OCI-LY1 (cell line): ENCODE measurements at regions not wholly inside any gene's neighbourhood (a gene's known extent, or its start where the extent isn't known, plus 50 kb on each side); places are given as distances from the start of the nearest gene placed in this dataset.

ENCODE experiments used
- EZH2 ChIP-seq: fragments of 200-600 bp; sonication (generic), shearing (Covaris generic); IDR thresholded peaks from 2 replicates; pipeline ENCODE4 v1.8.0; 2017; ENCODE audit warnings: borderline replicate concordance, mixed run types, mild to moderate bottlenecking, antibody characterized with exemption, low read length, moderate library complexity, mixed read lengths
- TF ChIP-seq, protein P1 (sequence below): fragments of 200-600 bp; sonication (generic), shearing (Covaris generic); IDR thresholded peaks from 2 replicates; pipeline ENCODE4 v1.5.1; 2017; ENCODE audit warnings: mild to moderate bottlenecking, antibody characterized with exemption, low read length, moderate library complexity, mixed read lengths

- TF ChIP-seq, protein P1, sequence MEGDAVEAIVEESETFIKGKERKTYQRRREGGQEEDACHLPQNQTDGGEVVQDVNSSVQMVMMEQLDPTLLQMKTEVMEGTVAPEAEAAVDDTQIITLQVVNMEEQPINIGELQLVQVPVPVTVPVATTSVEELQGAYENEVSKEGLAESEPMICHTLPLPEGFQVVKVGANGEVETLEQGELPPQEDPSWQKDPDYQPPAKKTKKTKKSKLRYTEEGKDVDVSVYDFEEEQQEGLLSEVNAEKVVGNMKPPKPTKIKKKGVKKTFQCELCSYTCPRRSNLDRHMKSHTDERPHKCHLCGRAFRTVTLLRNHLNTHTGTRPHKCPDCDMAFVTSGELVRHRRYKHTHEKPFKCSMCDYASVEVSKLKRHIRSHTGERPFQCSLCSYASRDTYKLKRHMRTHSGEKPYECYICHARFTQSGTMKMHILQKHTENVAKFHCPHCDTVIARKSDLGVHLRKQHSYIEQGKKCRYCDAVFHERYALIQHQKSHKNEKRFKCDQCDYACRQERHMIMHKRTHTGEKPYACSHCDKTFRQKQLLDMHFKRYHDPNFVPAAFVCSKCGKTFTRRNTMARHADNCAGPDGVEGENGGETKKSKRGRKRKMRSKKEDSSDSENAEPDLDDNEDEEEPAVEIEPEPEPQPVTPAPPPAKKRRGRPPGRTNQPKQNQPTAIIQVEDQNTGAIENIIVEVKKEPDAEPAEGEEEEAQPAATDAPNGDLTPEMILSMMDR: no peak
- TF ChIP-seq EZH2: no peak
Observed at GRCh38 chr13:34594507-34594906, 347.6 kb upstream of the NBEA start.
